ENCODE measurements at regions not wholly inside any gene's neighbourhood (a gene's known extent, or its start where the extent isn't known, plus 50 kb on each side); places are given as distances from the start of the nearest gene placed in this dataset.

DNA sequence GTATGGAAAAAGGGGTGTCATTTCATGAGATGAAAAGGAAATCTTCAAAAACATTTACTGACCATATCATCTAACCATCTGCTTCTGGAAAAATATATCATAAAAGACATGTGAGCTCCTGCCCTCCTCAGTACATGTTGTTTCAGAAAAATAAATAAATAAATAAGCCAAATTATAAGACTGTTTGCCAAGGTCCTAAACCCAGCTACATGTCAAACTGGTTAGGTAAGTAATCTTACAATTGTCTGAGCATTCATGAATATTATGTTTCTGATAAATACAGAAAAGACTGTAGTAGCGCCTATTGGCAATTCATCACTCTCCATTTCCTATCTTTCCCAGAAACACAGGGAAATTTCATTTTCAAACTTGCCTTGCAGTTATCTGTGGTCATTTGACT is 138.9 kb upstream of the SETBP1 start:
- TF ChIP-seq CTCF (conservative IDR thresholded peaks at IDR 0.05) (no peak), ZFX (IDR thresholded peaks at IDR 0.05) (no peak)
